HepG2 (cell line): ENCODE measurements at regions not wholly inside any gene's neighbourhood (a gene's known extent, or its start where the extent isn't known, plus 50 kb on each side); places are given as distances from the start of the nearest gene placed in this dataset.

Experiments used
- ATAC-seq: fragments of 200-7000 bp; cut with Tn5 transposase; 3 replicates; pipeline ENCODE4 v1.9.1; 2020; ENCODE audit warnings: mild to moderate bottlenecking, moderate library complexity
- BruUV-seq: library from RNA; stranded (reverse); fragments of 400-500 nt; replicated peaks from 2 replicates; lab custom pipeline; 2021; lab: Mats Ljungman, UMichigan
- CTCF ChIA-PET: fragments of 300-600 bp; formaldehyde crosslinking; extraction: SDS; loops from one replicate; lab custom pipeline; 2021; ENCODE audit warnings: low total read pairs, inconsistent platforms, low intra/inter-chr PET ratio; lab: Yijun Ruan, JAX
- POLR2A ChIA-PET: fragments of 350-600 bp; sonication (Branson Sonifier 250); formaldehyde crosslinking; loops from one replicate; lab custom pipeline; 2020; ENCODE audit warnings: antibody characterized with exemption, inconsistent platforms; lab: Yijun Ruan, JAX
- DNase-seq: peaks from one replicate; pipeline ENCODE4 v3.0.0-alpha.2; 2015; ENCODE audit warnings: low spot score
- FAIRE-seq: peaks from 3 replicates; lab custom pipeline; 2011; peaks lifted over from hg19 to GRCh38; lab: Jason Lieb, UNC
- H2AFZ ChIP-seq: one replicate; pipeline ENCODE4 v1.6.1; 2011; ENCODE audit warnings: low read length, inconsistent platforms
- H3K27ac ChIP-seq: fragments of 300-600 bp; 3 replicates; pipeline ENCODE4 v1.8.0; 2011; ENCODE audit warnings: mixed run types, mild to moderate bottlenecking, mixed read lengths, low read length, inconsistent platforms; ENCODE audit not compliant: insufficient read depth; ENCODE audit errors: extremely low read length
- H3K27me3 ChIP-seq, 2 experiments: fragments of 200-600 bp in 1 of 2; 2 replicates in 1 of 2; 3 replicates in 1 of 2; pipeline versions ENCODE4 v1.6.0 to v1.8.0; 2011; ENCODE audit warnings: low read length in 2 of 2, mild to moderate bottlenecking in 2 of 2, moderate library complexity in 2 of 2, inconsistent platforms in 1 of 2; ENCODE audit not compliant: insufficient read depth in 2 of 2, control insufficient read depth in 1 of 2
- H3K36me3 ChIP-seq, 2 experiments: fragments of 200-600 bp in 1 of 2; replicated peaks in 1 of 2; 2 replicates in 1 of 2; 3 replicates in 1 of 2; pipeline versions ENCODE4 v1.5.1 to v1.8.0; 2011; ENCODE audit warnings: low read length in 2 of 2, inconsistent platforms in 1 of 2; ENCODE audit not compliant: insufficient read depth in 2 of 2, control insufficient read depth in 1 of 2
- H3K4me1 ChIP-seq: 2 replicates; pipeline ENCODE4 v1.5.1; 2012; ENCODE audit warnings: low read length, inconsistent platforms; ENCODE audit not compliant: insufficient read depth
- H3K4me2 ChIP-seq: 2 replicates; pipeline ENCODE4 v1.6.0; 2011; ENCODE audit warnings: low read depth, low read length, inconsistent platforms
- H3K4me3 ChIP-seq, 3 experiments: fragments of 200-600 bp in 1 of 3; sonication (generic), shearing (Covaris generic) in 1 of 3; replicated peaks in 1 of 3; 2 replicates each; pipeline ENCODE4 v1.5.1; 2011 to 2016; ENCODE audit warnings: low read length in 3 of 3, inconsistent platforms in 2 of 3, low read depth in 2 of 3, mild to moderate bottlenecking in 2 of 3, control low read depth in 1 of 3, mixed read lengths in 1 of 3; ENCODE audit not compliant: insufficient read depth in 1 of 3
- H3K79me2 ChIP-seq: one replicate; pipeline ENCODE4 v1.6.1; 2011; ENCODE audit warnings: low read length, inconsistent platforms; ENCODE audit not compliant: insufficient read depth
- H3K9ac ChIP-seq: 2 replicates; pipeline ENCODE4 v1.6.0; 2011; ENCODE audit warnings: mild to moderate bottlenecking, low read depth, low read length, inconsistent platforms; ENCODE audit not compliant: insufficient read depth
- H3K9me3 ChIP-seq: 2 replicates; pipeline ENCODE4 v1.5.1; 2012; ENCODE audit warnings: mild to moderate bottlenecking, low read length
- H4K20me1 ChIP-seq: 2 replicates; pipeline ENCODE4 v1.6.0; 2011; ENCODE audit warnings: inconsistent platforms, mild to moderate bottlenecking, low read length, moderate library complexity; ENCODE audit not compliant: insufficient read depth
- FLYWCH1 ChIP-seq: sonication (generic); formaldehyde crosslinking; IDR thresholded peaks from 2 replicates; pipeline ENCODE4 v1.8.1; 2023; ENCODE audit warnings: mild to moderate bottlenecking, missing genetic modification reagents
- FOXO4 ChIP-seq: sonication (generic); formaldehyde crosslinking; conservative IDR thresholded peaks from 2 replicates; pipeline ENCODE4 v1.8.1; 2023; ENCODE audit warnings: missing genetic modification reagents
- HNF1A ChIP-seq, 2 experiments: sonication (generic) in 1 of 2; formaldehyde crosslinking in 1 of 2; IDR thresholded peaks; 2 replicates each; pipeline versions ENCODE4 v1.4.0 to v1.6.1; 2016 to 2020; ENCODE audit warnings: borderline replicate concordance in 1 of 2, low read depth in 1 of 2, mild to moderate bottlenecking in 1 of 2, missing genetic modification reagents in 1 of 2
- ISX ChIP-seq: sonication (generic); formaldehyde crosslinking; conservative IDR thresholded peaks from 2 replicates; pipeline ENCODE4 v1.5.0; 2020; ENCODE audit warnings: missing genetic modification reagents
- PCBP1 ChIP-seq: fragments of 200-400 bp; formaldehyde crosslinking; IDR thresholded peaks from 2 replicates; pipeline ENCODE4 v1.6.1; 2017; ENCODE audit warnings: mild to moderate bottlenecking, low read depth, low read length, borderline replicate concordance
- SNAPC2 ChIP-seq: sonication (generic); formaldehyde crosslinking; IDR thresholded peaks from 2 replicates; pipeline ENCODE4 v1.8.1; 2022; ENCODE audit warnings: mild to moderate bottlenecking, missing genetic modification reagents
- U2AF1 ChIP-seq: fragments of 200-400 bp; formaldehyde crosslinking; optimal IDR thresholded peaks from 2 replicates; pipeline ENCODE3; 2017; ENCODE audit warnings: mild to moderate bottlenecking, low read depth, low read length
- ZNF260 ChIP-seq: sonication (generic); formaldehyde crosslinking; IDR thresholded peaks from 2 replicates; pipeline ENCODE4 v1.4.0; 2020; ENCODE audit warnings: missing genetic modification reagents, low read depth, mild to moderate bottlenecking, borderline replicate concordance
- ZNF326 ChIP-seq: sonication (generic); formaldehyde crosslinking; IDR thresholded peaks from 2 replicates; pipeline ENCODE4 v1.4.0; 2020; ENCODE audit warnings: missing genetic modification reagents, borderline replicate concordance
- ZNF549 ChIP-seq: sonication (generic); formaldehyde crosslinking; IDR thresholded peaks from 2 replicates; pipeline ENCODE4 v1.5.0; 2020; ENCODE audit warnings: missing genetic modification reagents
- ZZZ3 ChIP-seq: sonication (generic); formaldehyde crosslinking; IDR thresholded peaks from 2 replicates; pipeline ENCODE4 v1.4.0; 2020; ENCODE audit warnings: missing genetic modification reagents, mild to moderate bottlenecking, borderline replicate concordance
- WGBS: methylation state at CpG from one replicate; pipeline ENCODE4 v1.1.6; 2017; ENCODE audit warnings: low lambda C conversion rate; 5-methylcytosine and 5-hydroxymethylcytosine counted together
- in situ Hi-C: cut with HindIII; loops from 2 replicates; pipeline ENCODE4 v1.10.0; 2017; ENCODE audit warnings: low pct_unique_long_range_greater_than_20kb; ENCODE audit not compliant: extremely low pct_ligation_motif_present
- intact Hi-C: fragments of 100-400 bp; cut with micrococcal nuclease; formaldehyde crosslinking; loops from one replicate; pipeline ENCODE4 v1.10.0; 2022; ENCODE audit not compliant: unreplicated experiment

GRCh38 chrX:39012621-39013111 is 211.4 kb downstream of the MID1IP1 start:
- WGBS = 3% methylated on average over 3 of the region's 4 CpGs
- no peak overlapping the region for H3K4me2 ChIP-seq
- peaks cover 20% of the 10 kb centered on the region for H3K4me1 ChIP-seq
- no TSS peak for BruUV-seq
- H3K9me3 ChIP-seq = no peaks in the 10 kb centered on the region
- DNase-seq = no peak
- TF ChIP-seq PCBP1 (no peak), ZZZ3 (CRISPR knock-in tag) (no peak), ZNF549 (CRISPR knock-in tag) (no peak)
- H3K27ac ChIP-seq = no peak overlapping the region
- POLR2A ChIA-PET = no interaction called here
- no peaks in the 10 kb centered on the region for H4K20me1 ChIP-seq
- H3K9ac ChIP-seq = no peak overlapping the region
- no peaks in the 10 kb centered on the region for H3K36me3 ChIP-seq
- CTCF ChIA-PET = no interaction called here
- H3K4me3 ChIP-seq = no peak overlapping the region
- in situ Hi-C loops (no loop called here), intact Hi-C loops (no loop called here)
- no peaks in the 10 kb centered on the region for H3K79me2 ChIP-seq
- no peak overlapping the region for H2AFZ ChIP-seq
- no peak for FAIRE-seq
- H3K27me3 ChIP-seq = no peaks in the 10 kb centered on the region
- ATAC-seq = no peak

GRCh38 chrX:39016556-39016955 is 215.3 kb downstream of the MID1IP1 start:
- no peaks in the 10 kb centered on the region for H3K36me3 ChIP-seq
- H3K4me2 ChIP-seq = peak overlapping the region; percentile 36
- H2AFZ ChIP-seq = no peak overlapping the region
- BruUV-seq = no TSS peak
- WGBS = no CpG with 5 or more reads among the region's 3 CpGs
- H3K27me3 ChIP-seq = no peaks in the 10 kb centered on the region
- ChIA-PET POLR2A (interaction anchor here (1.2 kb wide), 1 partner anchor 213 kb away, joined by 3 read pairs; no protein-coding TSS in a partner anchor), CTCF (no interaction called here)
- peaks cover 53% of the 10 kb centered on the region for H3K4me1 ChIP-seq
- H3K9ac ChIP-seq = no peak overlapping the region
- no peaks in the 10 kb centered on the region for H3K79me2 ChIP-seq
- no peak overlapping the region for H3K27ac ChIP-seq
- in situ Hi-C loops (no loop called here), intact Hi-C loops (no loop called here)
- DNase-seq (no peak), FAIRE-seq (peak; percentile 28), ATAC-seq (peak; percentile 81)
- no peaks in the 10 kb centered on the region for H4K20me1 ChIP-seq
- TF ChIP-seq ISX (CRISPR knock-in tag) (no peak), ZNF260 (no peak), ZNF326 (CRISPR knock-in tag) (no peak), HNF1A (IDR thresholded peaks at IDR 0.05; ENCODE audit: low read depth) (0 out of 2 replicates have a peak, but pooled peaks have one; percentile 17), HNF1A (CRISPR knock-in tag; IDR thresholded peaks at IDR 0.05; ENCODE audit: borderline replicate concordance) (no peak), FLYWCH1 (CRISPR knock-in tag) (no peak), FOXO4 (CRISPR knock-in tag) (no peak), U2AF1 (no peak), SNAPC2 (CRISPR knock-in tag) (no peak)
- H3K9me3 ChIP-seq = no peaks in the 10 kb centered on the region
- no peak overlapping the region for H3K4me3 ChIP-seq
